ENCODE measurements at regions not wholly inside any gene's neighbourhood (a gene's known extent, or its start where the extent isn't known, plus 50 kb on each side); places are given as distances from the start of the nearest gene placed in this dataset.
"Not testable (repeated sequence)": the region's sequence is repeated elsewhere in the genome, so short reads cannot be mapped to it uniquely, and the experiment has no call there.

- no peaks in the 10 kb centered on the region for H3K36me3 ChIP-seq (ENCODE audit: control insufficient read depth in 3 of 3, insufficient read depth in 2 of 3, low read depth in 1 of 3, low read length in 3 of 3)
- no peaks in the 10 kb centered on the region for H3K4me1 ChIP-seq (ENCODE audit: control insufficient read depth in 3 of 3, insufficient read depth in 2 of 3, low read depth in 1 of 3, low read length in 2 of 3)
- 85 to 87% (median 85%) methylated on average over 5 of the region's 5 CpGs for WGBS, 3 donors
- FAIRE-seq (no peak), DNase-seq (no peak)
- H3K9me3 ChIP-seq (ENCODE audit: control insufficient read depth in 2 of 2, insufficient read depth in 1 of 2, low read depth in 1 of 2, low read length in 1 of 2) = peaks cover 0 to 3% of the 10 kb centered on the region in 2 donors
- H3K4me3 ChIP-seq (ENCODE audit: low read depth in 1 of 3, low read length in 3 of 3) = no peak overlapping the region
- no peaks in the 10 kb centered on the region for H3K27me3 ChIP-seq (ENCODE audit: control insufficient read depth in 3 of 3, insufficient read depth in 3 of 3, low read length in 3 of 3)
- no peak overlapping the region for H3K27ac ChIP-seq (ENCODE audit: low read depth in 1 of 3, low read length in 2 of 3)
Observed at GRCh38 chr14:28365510-28365909, 401.1 kb upstream of the FOXG1 start.

GRCh38 chr14:28373721-28374120, 392.9 kb upstream of the FOXG1 start:
- H3K27me3 ChIP-seq (ENCODE audit: control insufficient read depth in 3 of 3, insufficient read depth in 3 of 3, low read length in 3 of 3) = no peaks in the 10 kb centered on the region
- WGBS, 3 donors = 69 to 79% (median 70%) methylated on average over 3 of the region's 3 CpGs
- DNase-seq (no peak), FAIRE-seq (no peak)
- H3K9me3 ChIP-seq (ENCODE audit: control insufficient read depth in 2 of 2, insufficient read depth in 1 of 2, low read depth in 1 of 2, low read length in 1 of 2) = no peaks in the 10 kb centered on the region
- no peak overlapping the region for H3K27ac ChIP-seq (ENCODE audit: low read depth in 1 of 3, low read length in 2 of 3)
- no peaks in the 10 kb centered on the region for H3K36me3 ChIP-seq (ENCODE audit: control insufficient read depth in 3 of 3, insufficient read depth in 2 of 3, low read depth in 1 of 3, low read length in 3 of 3)
- no peak overlapping the region for H3K4me3 ChIP-seq (ENCODE audit: low read depth in 1 of 3, low read length in 3 of 3)
- no peaks in the 10 kb centered on the region for H3K4me1 ChIP-seq (ENCODE audit: control insufficient read depth in 3 of 3, insufficient read depth in 2 of 3, low read depth in 1 of 3, low read length in 2 of 3)

- DNase-seq (no peak), FAIRE-seq (no peak)
- Histone ChIP-seq H3K27me3 (ENCODE audit: control insufficient read depth in 3 of 3, insufficient read depth in 3 of 3, low read length in 3 of 3) (no peaks in the 10 kb centered on the region), H3K36me3 (ENCODE audit: control insufficient read depth in 3 of 3, insufficient read depth in 2 of 3, low read depth in 1 of 3, low read length in 3 of 3) (no peaks in the 10 kb centered on the region), H3K4me1 (ENCODE audit: control insufficient read depth in 3 of 3, insufficient read depth in 2 of 3, low read depth in 1 of 3, low read length in 2 of 3) (no peaks in the 10 kb centered on the region), H3K4me3 (ENCODE audit: low read depth in 1 of 3, low read length in 3 of 3) (no peak overlapping the region), H3K9me3 (ENCODE audit: control insufficient read depth in 2 of 2, insufficient read depth in 1 of 2, low read depth in 1 of 2, low read length in 1 of 2) (no peaks in the 10 kb centered on the region), H3K27ac (ENCODE audit: low read depth in 1 of 3, low read length in 2 of 3) (no peak overlapping the region)
Observed at GRCh38 chr14:28375295-28375694, 391.3 kb upstream of the FOXG1 start.

GRCh38 chr14:28381656-28382055, 384.9 kb upstream of the FOXG1 start:
- WGBS, 3 donors = 25 to 43% (median 29%) methylated on average over 2 of the region's 2 CpGs
- Histone ChIP-seq H3K4me1 (ENCODE audit: control insufficient read depth in 3 of 3, insufficient read depth in 2 of 3, low read depth in 1 of 3, low read length in 2 of 3) (no peaks in the 10 kb centered on the region), H3K9me3 (ENCODE audit: control insufficient read depth in 2 of 2, insufficient read depth in 1 of 2, low read depth in 1 of 2, low read length in 1 of 2) (no peaks in the 10 kb centered on the region), H3K27me3 (ENCODE audit: control insufficient read depth in 3 of 3, insufficient read depth in 3 of 3, low read length in 3 of 3) (no peaks in the 10 kb centered on the region), H3K27ac (ENCODE audit: low read depth in 1 of 3, low read length in 2 of 3) (no peak overlapping the region), H3K4me3 (ENCODE audit: low read depth in 1 of 3, low read length in 3 of 3) (no peak overlapping the region), H3K36me3 (ENCODE audit: control insufficient read depth in 3 of 3, insufficient read depth in 2 of 3, low read depth in 1 of 3, low read length in 3 of 3) (no peaks in the 10 kb centered on the region)
- no peak for DNase-seq
- no peak for FAIRE-seq

GRCh38 chr14:28382444-28383190, 384.0 kb upstream of the FOXG1 start:
- Histone ChIP-seq H3K4me1 (ENCODE audit: control insufficient read depth in 3 of 3, insufficient read depth in 2 of 3, low read depth in 1 of 3, low read length in 2 of 3) (no peaks in the 10 kb centered on the region), H3K27ac (ENCODE audit: low read depth in 1 of 3, low read length in 2 of 3) (no peak overlapping the region), H3K36me3 (ENCODE audit: control insufficient read depth in 3 of 3, insufficient read depth in 2 of 3, low read depth in 1 of 3, low read length in 3 of 3) (no peaks in the 10 kb centered on the region), H3K27me3 (ENCODE audit: control insufficient read depth in 3 of 3, insufficient read depth in 3 of 3, low read length in 3 of 3) (no peaks in the 10 kb centered on the region), H3K4me3 (ENCODE audit: low read depth in 1 of 3, low read length in 3 of 3) (no peak overlapping the region), H3K9me3 (ENCODE audit: control insufficient read depth in 2 of 2, insufficient read depth in 1 of 2, low read depth in 1 of 2, low read length in 1 of 2) (no peaks in the 10 kb centered on the region)
- FAIRE-seq (no peak), DNase-seq (no peak)
- WGBS, 3 donors = 51 to 69% (median 62%) methylated on average over 7 of the region's 7 CpGs

GRCh38 chr14:28398506-28398905, 368.1 kb upstream of the FOXG1 start:
- Histone ChIP-seq H3K27ac (ENCODE audit: low read depth in 1 of 3, low read length in 2 of 3) (no peak overlapping the region), H3K4me1 (ENCODE audit: control insufficient read depth in 3 of 3, insufficient read depth in 2 of 3, low read depth in 1 of 3, low read length in 2 of 3) (no peaks in the 10 kb centered on the region), H3K36me3 (ENCODE audit: control insufficient read depth in 3 of 3, insufficient read depth in 2 of 3, low read depth in 1 of 3, low read length in 3 of 3) (no peaks in the 10 kb centered on the region), H3K9me3 (ENCODE audit: control insufficient read depth in 2 of 2, insufficient read depth in 1 of 2, low read depth in 1 of 2, low read length in 1 of 2) (no peaks in the 10 kb centered on the region), H3K27me3 (ENCODE audit: control insufficient read depth in 3 of 3, insufficient read depth in 3 of 3, low read length in 3 of 3) (no peaks in the 10 kb centered on the region), H3K4me3 (ENCODE audit: low read depth in 1 of 3, low read length in 3 of 3) (no peak overlapping the region)
- no peak for FAIRE-seq
- no peak for DNase-seq
- whole genome bisulfite sequencing, 3 donors = 49 to 74% (median 63%) methylated on average over 2 of the region's 2 CpGs

- not testable (repeated sequence) for H3K9me3 ChIP-seq (ENCODE audit: control insufficient read depth in 2 of 2, insufficient read depth in 1 of 2, low read depth in 1 of 2, low read length in 1 of 2); H3K27ac ChIP-seq (ENCODE audit: low read depth in 1 of 3, low read length in 2 of 3); H3K4me1 ChIP-seq (ENCODE audit: control insufficient read depth in 3 of 3, insufficient read depth in 2 of 3, low read depth in 1 of 3, low read length in 2 of 3); FAIRE-seq; H3K4me3 ChIP-seq (ENCODE audit: low read depth in 1 of 3, low read length in 3 of 3); H3K27me3 ChIP-seq (ENCODE audit: control insufficient read depth in 3 of 3, insufficient read depth in 3 of 3, low read length in 3 of 3); DNase-seq; H3K36me3 ChIP-seq (ENCODE audit: control insufficient read depth in 3 of 3, insufficient read depth in 2 of 3, low read depth in 1 of 3, low read length in 3 of 3)
- 85 to 89% methylated on average over 2 of the region's 4 CpGs; no CpG with 5 or more reads in 1 of the 3 donors for WGBS, 3 donors
Observed at GRCh38 chr14:28401705-28402104, 364.9 kb upstream of the FOXG1 start.

- FAIRE-seq (no peak), DNase-seq (no peak)
- H3K4me3 ChIP-seq (ENCODE audit: low read depth in 1 of 3, low read length in 3 of 3) = no peak overlapping the region
- no peaks in the 10 kb centered on the region for H3K36me3 ChIP-seq (ENCODE audit: control insufficient read depth in 3 of 3, insufficient read depth in 2 of 3, low read depth in 1 of 3, low read length in 3 of 3)
- H3K4me1 ChIP-seq (ENCODE audit: control insufficient read depth in 3 of 3, insufficient read depth in 2 of 3, low read depth in 1 of 3, low read length in 2 of 3) = no peaks in the 10 kb centered on the region
- H3K27ac ChIP-seq (ENCODE audit: low read depth in 1 of 3, low read length in 2 of 3) = no peak overlapping the region
- H3K9me3 ChIP-seq (ENCODE audit: control insufficient read depth in 2 of 2, insufficient read depth in 1 of 2, low read depth in 1 of 2, low read length in 1 of 2) = peaks cover 0 to 4% of the 10 kb centered on the region in 2 donors
- no peaks in the 10 kb centered on the region for H3K27me3 ChIP-seq (ENCODE audit: control insufficient read depth in 3 of 3, insufficient read depth in 3 of 3, low read length in 3 of 3)
- WGBS, 3 donors = 43 to 56% (median 44%) methylated on average over 2 of the region's 2 CpGs
Observed at GRCh38 chr14:28406196-28406595, 360.4 kb upstream of the FOXG1 start.
